ENCODE measurements at regions not wholly inside any gene's neighbourhood (a gene's known extent, or its start where the extent isn't known, plus 50 kb on each side); places are given as distances from the start of the nearest gene placed in this dataset.

GRCh38 chr1:93815366-93816110 is 63.5 kb downstream of the DNTTIP2 start:
- no peak for DNase-seq (ENCODE audit: low read depth in 2 of 3, low spot score in 1 of 3)

DNA sequence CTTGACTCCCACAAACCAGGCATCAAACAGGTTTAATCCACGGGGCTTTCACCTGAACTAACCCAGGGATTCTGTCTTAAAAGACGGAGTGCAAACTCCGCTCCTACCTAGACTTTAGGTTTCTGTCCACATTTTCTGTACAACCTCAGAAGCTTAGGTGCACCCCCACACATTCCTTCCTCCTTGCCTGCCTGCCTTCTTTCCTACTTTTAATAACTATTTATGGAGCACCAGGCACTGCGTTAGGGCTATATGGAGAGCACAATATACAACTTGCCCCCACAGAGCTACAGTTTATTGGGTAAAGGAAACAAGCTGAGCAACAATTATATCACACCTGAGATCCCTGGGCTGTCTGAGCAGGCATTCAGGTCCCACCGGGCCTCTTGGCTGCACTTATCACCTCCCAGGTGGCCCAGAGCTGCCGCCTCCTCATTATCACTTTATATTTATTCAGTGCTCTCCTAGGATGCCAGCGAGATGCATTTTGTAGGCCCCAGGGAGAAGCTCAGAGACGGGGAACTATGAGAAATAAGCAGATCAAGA is 64.1 kb downstream of the DNTTIP2 start:
- DNase-seq (ENCODE audit: low read depth in 2 of 3, low spot score in 1 of 3), result no peak

DNA sequence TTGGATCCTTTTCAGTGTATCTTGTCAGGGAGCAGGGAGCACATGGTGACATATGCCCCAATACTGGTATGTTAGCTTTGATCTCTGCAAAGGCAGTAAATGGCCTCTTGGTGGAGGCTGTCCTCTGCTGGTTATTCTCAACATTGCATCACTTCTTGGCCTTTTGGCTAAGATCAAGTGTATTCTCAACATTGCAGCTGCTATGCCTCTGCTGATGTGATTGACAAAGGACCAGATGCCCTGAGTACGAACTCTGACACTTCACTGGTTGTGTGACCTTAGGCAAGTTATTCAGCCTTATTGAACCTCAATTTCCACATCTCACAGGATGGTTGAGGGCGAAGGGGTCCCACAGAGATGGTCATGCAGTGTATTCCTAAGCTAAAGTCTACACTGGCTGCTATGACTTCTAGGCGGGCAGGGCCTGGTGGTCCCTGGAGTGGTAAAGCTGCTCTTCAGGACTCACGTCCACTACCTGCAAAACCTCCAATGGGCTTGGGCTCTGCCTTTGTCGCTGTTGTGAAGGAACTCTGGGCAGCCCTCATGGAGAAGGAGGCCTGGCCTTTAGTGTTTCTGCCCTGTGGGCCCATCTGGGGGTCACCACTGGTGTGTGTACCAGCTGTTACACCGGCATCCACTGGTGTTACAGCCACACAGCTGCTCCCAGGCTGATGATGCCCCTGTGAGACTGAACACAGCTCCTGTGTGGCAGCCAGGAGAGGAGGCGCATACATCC is 64.8 kb downstream of the DNTTIP2 start:
- DNase-seq (ENCODE audit: low read depth in 2 of 3, low spot score in 1 of 3), result peak; percentile 15 to 57 (median 34)

GRCh38 chr1:93813076-93813475 is 65.9 kb downstream of the DNTTIP2 start:
- no peak for DNase-seq (ENCODE audit: low read depth in 2 of 3, low spot score in 1 of 3)

- no peak for DNase-seq (ENCODE audit: low read depth in 2 of 3, low spot score in 1 of 3)
Observed at GRCh38 chr1:93811326-93812065, 67.5 kb downstream of the DNTTIP2 start.

DNA sequence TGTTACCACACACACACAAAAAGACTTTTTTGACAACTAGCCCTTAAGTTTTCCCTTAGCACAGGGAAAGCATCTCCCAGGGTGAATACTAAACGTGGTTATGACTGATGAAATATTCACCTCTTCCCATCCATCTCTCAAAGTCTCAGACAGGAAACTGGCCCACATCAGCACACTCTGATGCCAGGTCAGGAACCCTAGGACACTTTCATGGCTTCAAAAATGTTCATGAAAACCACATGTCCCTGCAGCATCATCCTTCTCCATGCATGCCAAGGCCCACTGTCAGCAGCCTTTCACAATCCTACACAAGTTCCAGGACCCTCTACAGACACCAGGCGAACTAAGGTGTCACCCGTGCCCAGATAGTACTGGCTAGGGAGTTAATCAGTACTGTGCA is 68.7 kb downstream of the DNTTIP2 start:
- no peak for DNase-seq (ENCODE audit: low read depth in 2 of 3, low spot score in 1 of 3)

DNA sequence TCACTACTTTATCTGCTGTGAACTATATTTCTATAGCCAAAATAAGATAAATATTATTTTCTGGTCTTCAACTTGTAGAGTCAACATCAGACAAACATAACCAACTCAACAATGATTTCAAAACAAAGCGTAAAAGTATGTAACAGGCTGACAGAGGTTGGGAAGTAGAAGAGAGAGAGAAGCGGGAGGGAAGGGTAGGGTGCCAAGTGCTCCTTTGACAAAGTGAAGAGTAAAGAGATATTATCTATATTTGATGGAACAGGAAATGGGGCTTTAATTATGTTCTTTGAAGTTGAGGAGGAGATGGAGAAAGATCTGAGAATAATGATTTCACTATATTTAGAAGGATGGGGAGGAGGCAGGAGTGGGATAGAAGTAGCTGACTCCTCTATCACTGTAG is 70.1 kb downstream of the DNTTIP2 start:
- DNase-seq (ENCODE audit: low read depth in 2 of 3, low spot score in 1 of 3), result no peak

- DNase-seq (ENCODE audit: low read depth in 2 of 3, low spot score in 1 of 3), result no peak
Observed at GRCh38 chr1:93807311-93807930, 71.6 kb downstream of the DNTTIP2 start.

GRCh38 chr1:93805027-93805610 is 73.9 kb downstream of the DNTTIP2 start:
- no peak for DNase-seq (ENCODE audit: low read depth in 2 of 3, low spot score in 1 of 3)

GRCh38 chr1:93804412-93804811 is 74.6 kb downstream of the DNTTIP2 start:
- no peak for DNase-seq (ENCODE audit: low read depth in 2 of 3, low spot score in 1 of 3)

DNA sequence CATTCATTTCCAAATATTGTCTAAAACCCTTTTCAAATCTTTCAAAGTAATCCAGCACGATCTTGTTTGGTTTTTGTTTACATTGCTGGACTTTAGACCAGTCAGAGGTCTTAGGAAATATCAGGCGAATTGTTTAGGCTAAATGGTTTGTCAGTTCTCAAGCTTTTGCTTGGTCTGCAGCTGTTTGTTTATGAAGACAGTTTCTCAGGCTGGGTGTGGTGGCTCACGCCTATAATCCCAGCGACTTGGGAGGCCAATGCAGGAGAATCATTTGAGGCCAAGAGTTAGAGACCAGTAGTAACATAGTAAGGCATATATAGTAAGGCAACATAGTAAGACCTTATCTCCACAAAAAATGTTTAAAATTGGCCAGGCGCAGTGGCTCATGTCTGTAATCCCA is 77.5 kb downstream of the DNTTIP2 start:
- DNase-seq (ENCODE audit: low read depth in 2 of 3, low spot score in 1 of 3), result no peak

GRCh38 chr1:93800856-93801255 is 78.2 kb downstream of the DNTTIP2 start:
- DNase-seq (ENCODE audit: low read depth in 2 of 3, low spot score in 1 of 3), result no peak

DNA sequence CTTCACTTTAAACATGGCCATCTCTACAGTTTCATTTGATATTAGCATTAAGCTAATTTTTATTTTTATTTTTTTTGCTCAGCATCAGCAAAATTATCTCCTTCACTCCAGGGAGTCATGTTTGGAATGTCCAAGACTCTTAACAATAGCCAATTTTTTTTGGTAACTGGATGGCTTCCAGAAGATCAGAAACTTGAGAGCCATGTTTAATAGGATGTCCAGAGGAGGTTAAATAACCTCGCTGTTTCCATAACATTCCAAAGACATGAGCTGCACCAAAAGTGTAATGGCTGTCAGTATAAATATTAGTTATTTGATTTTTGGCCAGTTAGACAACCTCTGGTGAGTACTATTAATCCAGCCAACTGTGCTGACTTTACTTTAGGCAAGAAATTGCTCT is 80.7 kb downstream of the DNTTIP2 start:
- DNase-seq (ENCODE audit: low read depth in 2 of 3, low spot score in 1 of 3), result no peak

DNA sequence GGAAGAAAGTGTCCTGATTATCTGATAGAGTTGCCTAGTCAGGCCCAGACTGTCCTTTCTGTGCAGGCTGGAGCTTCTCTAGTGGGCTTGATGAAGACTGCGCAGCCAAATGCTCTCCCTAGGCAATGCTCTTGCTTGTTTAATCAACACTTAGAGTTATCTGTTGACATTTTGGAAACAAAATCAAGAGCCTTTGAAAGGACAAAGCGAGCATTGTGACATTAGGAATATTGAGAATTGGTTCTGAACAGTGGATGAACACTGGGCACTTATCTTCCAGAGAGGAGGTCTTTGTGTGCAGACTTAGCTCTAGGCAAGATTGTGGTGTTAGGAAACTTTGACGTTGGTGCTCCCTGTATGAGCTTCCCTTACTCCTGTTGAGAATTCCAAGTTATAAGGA is 94.5 kb downstream of the DNTTIP2 start:
- DNase-seq (ENCODE audit: low read depth in 2 of 3, low spot score in 1 of 3), result no peak

- no peak for DNase-seq (ENCODE audit: low read depth in 2 of 3, low spot score in 1 of 3)
Observed at GRCh38 chr1:93783876-93784275, 95.1 kb downstream of the DNTTIP2 start.

DNA sequence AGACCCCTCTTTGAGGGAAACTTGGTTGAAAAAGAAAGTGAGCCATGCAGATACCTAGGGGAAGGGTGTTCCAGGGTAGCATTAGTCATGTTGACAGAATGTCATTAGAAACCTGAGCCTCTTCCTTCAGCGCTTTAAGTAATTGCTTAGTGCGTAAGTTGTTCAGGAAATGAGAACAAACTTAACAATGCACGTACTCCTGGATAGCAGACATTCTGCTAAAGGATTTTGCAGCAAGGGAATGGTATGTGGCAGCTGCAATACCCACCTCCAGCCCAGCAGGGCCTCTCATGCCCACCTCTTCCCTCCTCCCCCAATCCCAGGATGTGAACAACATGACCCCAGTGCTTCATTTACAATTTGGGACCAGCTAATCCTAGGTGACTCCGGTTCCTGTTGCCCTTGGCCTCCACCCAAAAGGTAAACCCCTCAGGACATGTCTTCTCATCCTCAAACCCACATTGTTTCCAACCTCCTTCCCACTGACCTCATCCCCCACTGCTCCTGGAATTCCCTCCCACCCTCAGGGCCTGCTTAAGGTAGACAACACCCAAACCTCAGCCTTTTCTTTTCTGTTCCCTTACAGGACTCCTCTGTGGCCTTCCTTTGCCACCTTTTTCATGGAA is 98.0 kb upstream of the BCAR3 start:
- DNase-seq (ENCODE audit: low read depth in 2 of 3, low spot score in 1 of 3), result no peak

- DNase-seq (ENCODE audit: low read depth in 2 of 3, low spot score in 1 of 3), result no peak
Observed at GRCh38 chr1:93778457-93778856, 96.8 kb upstream of the BCAR3 start.

DNA sequence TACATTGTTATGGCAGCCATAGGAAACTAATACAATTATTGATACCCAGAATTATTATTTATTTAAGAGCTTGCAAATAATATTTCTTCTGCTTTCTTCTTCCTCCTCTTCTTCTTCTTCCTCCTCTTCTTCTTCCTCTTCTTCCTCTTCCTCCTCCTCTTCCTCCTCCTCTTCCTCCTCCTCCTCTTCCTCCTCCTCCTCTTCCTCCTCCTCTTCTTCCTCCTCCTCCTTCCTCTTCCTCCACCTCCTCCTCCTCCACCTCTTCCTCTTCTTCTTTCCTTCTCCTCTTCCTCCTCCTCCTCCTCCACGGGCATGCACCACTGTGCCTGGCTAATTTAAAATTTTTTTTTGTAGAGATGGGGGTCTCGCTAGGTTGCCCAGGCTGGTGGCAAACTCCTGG is 95.6 kb upstream of the BCAR3 start:
- DNase-seq (ENCODE audit: low read depth in 2 of 3, low spot score in 1 of 3), result no peak

DNA sequence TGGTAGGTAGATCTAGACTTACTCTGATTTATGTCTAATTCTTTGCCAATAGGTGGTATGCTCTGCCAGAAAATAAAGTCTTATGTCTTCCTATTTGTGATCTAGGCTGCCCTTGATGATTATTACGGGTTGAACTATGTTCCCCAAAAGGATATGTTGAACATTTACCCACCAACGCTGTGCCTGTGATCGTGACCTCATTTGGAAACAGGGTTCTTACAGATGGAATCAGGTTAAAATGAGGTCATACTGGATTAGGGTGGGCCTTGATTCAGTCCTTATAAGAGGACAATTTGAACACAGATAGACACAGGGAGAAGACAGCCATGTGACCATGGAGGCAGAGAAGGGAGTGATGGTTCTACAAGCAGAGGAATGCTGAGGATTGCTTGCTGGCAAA is 95.1 kb upstream of the BCAR3 start:
- DNase-seq (ENCODE audit: low read depth in 2 of 3, low spot score in 1 of 3), result no peak

GRCh38 chr1:93775224-93775623 is 93.6 kb upstream of the BCAR3 start:
- DNase-seq (ENCODE audit: low read depth in 2 of 3, low spot score in 1 of 3), result no peak

- no peak for DNase-seq (ENCODE audit: low read depth in 2 of 3, low spot score in 1 of 3)
Observed at GRCh38 chr1:93774707-93775106, 93.1 kb upstream of the BCAR3 start.

Measured in stimulated activated CD4-positive, alpha-beta T cell treated with anti-CD3 and anti-CD28 coated beads, Interleukin-12 subunit alpha, Interleukin-12 subunit beta, amount 100 ng/mL, for 48 hours (primary cell).